Common myeloid progenitor, CD34-positive (primary cell): ENCODE measurements at regions not wholly inside any gene's neighbourhood (a gene's known extent, or its start where the extent isn't known, plus 50 kb on each side); places are given as distances from the start of the nearest gene placed in this dataset.
"Not testable (repeated sequence)": the region's sequence is repeated elsewhere in the genome, so short reads cannot be mapped to it uniquely, and the experiment has no call there.

Source experiments
- CTCF ChIA-PET: fragments of 350-600 bp; sonication (Branson Sonifier 250); formaldehyde crosslinking; loops from one replicate; lab custom pipeline; 2021; ENCODE audit warnings: antibody characterized with exemption; lab: Charles Lee
- POLR2A ChIA-PET: fragments of 350-600 bp; sonication (Branson Sonifier 250); formaldehyde crosslinking; loops from one replicate; lab custom pipeline; 2021; ENCODE audit warnings: antibody characterized with exemption; lab: Charles Lee
- DNase-seq, 3 donors: peaks; one replicate each; pipeline versions ENCODE4 v3.0.0 to v3.0.0-alpha.2; 2013
- H3K27ac ChIP-seq, 2 experiments: 1 replicate in 1 of 2; 2 replicates in 1 of 2; pipeline ENCODE4 v1.7.0; 2013; ENCODE audit warnings: inconsistent platforms in 2 of 2, low read length in 2 of 2, mild to moderate bottlenecking in 2 of 2, low read depth in 1 of 2, moderate library complexity in 1 of 2; ENCODE audit not compliant: severe bottlenecking in 2 of 2, insufficient read depth in 1 of 2, poor library complexity in 1 of 2
- H3K27me3 ChIP-seq, 5 experiments: replicated peaks in 2 of 5; 1 replicate in 3 of 5; 2 replicates in 2 of 5; pipeline versions ENCODE4 v1.6.1 to v1.7.0; 2013; ENCODE audit warnings: low read length in 4 of 5, mild to moderate bottlenecking in 2 of 5, moderate library complexity in 2 of 5, inconsistent platforms in 1 of 5; ENCODE audit not compliant: insufficient read depth in 5 of 5, control insufficient read depth in 4 of 5
- H3K36me3 ChIP-seq, 4 experiments: 1 replicate in 2 of 4; 2 replicates in 2 of 4; pipeline versions ENCODE4 v1.6.1 to v1.7.0; 2013; ENCODE audit warnings: low read length in 3 of 4, control low read depth in 1 of 4, mild to moderate bottlenecking in 1 of 4; ENCODE audit not compliant: control insufficient read depth in 4 of 4, insufficient read depth in 4 of 4
- H3K4me1 ChIP-seq, 4 experiments: 1 replicate in 3 of 4; 2 replicates in 1 of 4; pipeline versions ENCODE4 v1.6.1 to v1.7.1; 2013; ENCODE audit warnings: low read length in 3 of 4, mild to moderate bottlenecking in 3 of 4, control low read depth in 1 of 4, inconsistent platforms in 1 of 4, moderate library complexity in 1 of 4; ENCODE audit not compliant: control insufficient read depth in 4 of 4, insufficient read depth in 4 of 4; ENCODE audit errors: control extremely low read depth in 1 of 4
- H3K4me3 ChIP-seq, 7 experiments: 1 replicate in 4 of 7; 2 replicates in 3 of 7; pipeline versions ENCODE4 v1.5.1 to v1.7.0; 2013; ENCODE audit warnings: mild to moderate bottlenecking in 7 of 7, low read length in 6 of 7, moderate library complexity in 6 of 7, inconsistent platforms in 2 of 7, low read depth in 2 of 7, control low read depth in 1 of 7; ENCODE audit not compliant: insufficient read depth in 4 of 7, control insufficient read depth in 1 of 7; ENCODE audit errors: extremely low read depth in 1 of 7
- H3K9me3 ChIP-seq, 5 experiments: 1 replicate in 4 of 5; 2 replicates in 1 of 5; pipeline versions ENCODE4 v1.6.1 to v1.7.1; 2013; ENCODE audit warnings: low read length in 4 of 5, mild to moderate bottlenecking in 2 of 5, inconsistent platforms in 1 of 5, low read depth in 1 of 5, moderate library complexity in 1 of 5; ENCODE audit not compliant: control insufficient read depth in 4 of 5, insufficient read depth in 2 of 5; ENCODE audit errors: control extremely low read depth in 1 of 5
- WGBS: methylation state at CpG from one replicate; pipeline ENCODE4 v1.1.5; 2013; ENCODE audit not compliant: insufficient coverage; 5-methylcytosine and 5-hydroxymethylcytosine counted together

- DNase-seq = no peak
- WGBS = no CpG with 5 or more reads among the region's 2 CpGs
- H3K4me1 ChIP-seq = no peaks in the 10 kb centered on the region
- no peaks in the 10 kb centered on the region for H3K27me3 ChIP-seq
- CTCF ChIA-PET = no interaction called here
- no peak overlapping the region for H3K4me3 ChIP-seq
- H3K27ac ChIP-seq = no peak overlapping the region
- H3K36me3 ChIP-seq = no peaks in the 10 kb centered on the region
- H3K9me3 ChIP-seq = no peaks in the 10 kb centered on the region
- POLR2A ChIA-PET = no interaction called here
Observed at GRCh38 chrY:7996726-7997125, 1085.2 kb upstream of the AMELY start.

- WGBS = no CpG with 5 or more reads among the region's 2 CpGs
- DNase-seq, CTCF ChIA-PET, H3K36me3 ChIP-seq, H3K27ac ChIP-seq, H3K4me3 ChIP-seq, H3K4me1 ChIP-seq, H3K9me3 ChIP-seq, H3K27me3 ChIP-seq, POLR2A ChIA-PET: not testable (repeated sequence)
Observed at GRCh38 chrY:7994781-7995180, 1083.2 kb upstream of the AMELY start.

- no peak for DNase-seq
- WGBS = no CpG with 5 or more reads among the region's 1 CpG
- no peak overlapping the region for H3K4me3 ChIP-seq
- CTCF ChIA-PET = no interaction called here
- H3K27me3 ChIP-seq = no peaks in the 10 kb centered on the region
- no peaks in the 10 kb centered on the region for H3K4me1 ChIP-seq
- POLR2A ChIA-PET = no interaction called here
- no peaks in the 10 kb centered on the region for H3K36me3 ChIP-seq
- H3K27ac ChIP-seq = no peak overlapping the region
- H3K9me3 ChIP-seq = no peaks in the 10 kb centered on the region
Observed at GRCh38 chrY:7979770-7980169, 1068.2 kb upstream of the AMELY start.

DNA sequence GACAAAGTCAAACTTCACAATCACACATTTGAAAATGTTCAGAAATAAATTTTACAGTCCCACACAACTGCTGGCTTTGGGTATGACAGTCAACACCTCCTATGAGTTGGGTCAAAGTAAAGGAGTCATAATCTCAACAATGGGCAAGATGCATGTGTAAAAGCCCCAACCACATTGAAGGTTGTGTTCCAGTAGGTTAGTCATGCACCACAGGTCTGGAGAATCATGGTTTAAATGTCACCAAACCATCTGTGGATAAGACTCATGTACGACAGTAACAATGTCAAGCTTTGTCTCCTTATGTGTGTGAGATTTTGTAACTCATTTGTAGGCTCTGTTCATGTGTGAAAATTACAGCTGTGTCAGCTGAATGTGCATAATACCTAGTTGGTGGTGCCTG is 1065.7 kb upstream of the AMELY start:
- no peak for DNase-seq
- H3K9me3 ChIP-seq = no peaks in the 10 kb centered on the region
- CTCF ChIA-PET = no interaction called here
- no peak overlapping the region for H3K27ac ChIP-seq
- no CpG with 5 or more reads among the region's 1 CpG for WGBS
- H3K4me1 ChIP-seq = no peaks in the 10 kb centered on the region
- H3K27me3 ChIP-seq = no peaks in the 10 kb centered on the region
- POLR2A ChIA-PET = no interaction called here
- no peak overlapping the region for H3K4me3 ChIP-seq
- H3K36me3 ChIP-seq = no peaks in the 10 kb centered on the region

GRCh38 chrY:7968293-7968692 is 1056.7 kb upstream of the AMELY start:
- H3K9me3 ChIP-seq = no peaks in the 10 kb centered on the region

DNA sequence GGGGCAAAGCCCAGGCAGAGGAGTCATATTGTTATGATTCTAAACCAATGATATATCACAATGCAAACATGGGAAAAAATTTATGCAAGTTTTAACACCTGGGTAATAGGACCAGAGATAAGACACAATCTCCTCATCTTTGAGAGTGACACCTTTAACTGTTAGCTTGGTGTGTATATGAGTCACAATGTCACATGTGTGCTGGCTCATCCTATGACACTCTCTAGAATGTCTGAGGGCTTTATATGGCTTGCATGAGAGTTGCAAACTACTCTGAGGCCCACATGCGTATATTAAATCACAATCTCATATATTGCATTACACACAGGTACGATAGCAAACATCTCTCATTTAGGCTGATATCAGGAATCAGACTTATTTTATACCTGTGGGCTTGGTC is 1055.4 kb upstream of the AMELY start:
- ChIA-PET POLR2A (no interaction called here), CTCF (no interaction called here)
- no peaks in the 10 kb centered on the region for H3K4me1 ChIP-seq
- no CpG with 5 or more reads among the region's 2 CpGs for WGBS
- H3K36me3 ChIP-seq = no peaks in the 10 kb centered on the region
- H3K4me3 ChIP-seq = no peak overlapping the region
- no peaks in the 10 kb centered on the region for H3K27me3 ChIP-seq
- no peak overlapping the region for H3K27ac ChIP-seq
- DNase-seq = no peak
- no peaks in the 10 kb centered on the region for H3K9me3 ChIP-seq

More at GRCh38 chrY:7968293-7968692, 1056.7 kb upstream of the AMELY start:
- DNase-seq = no peak
- no CpG with 5 or more reads among the region's 2 CpGs for WGBS
- Histone ChIP-seq H3K4me3 (no peak overlapping the region), H3K36me3 (no peaks in the 10 kb centered on the region), H3K27ac (no peak overlapping the region), H3K27me3 (no peaks in the 10 kb centered on the region), H3K4me1 (no peaks in the 10 kb centered on the region)
- ChIA-PET CTCF (no interaction called here), POLR2A (no interaction called here)

GRCh38 chrY:7963393-7963792 is 1051.8 kb upstream of the AMELY start:
- H3K4me3 ChIP-seq = no peak overlapping the region
- WGBS = no CpG with 5 or more reads among the region's 3 CpGs
- no peaks in the 10 kb centered on the region for H3K27me3 ChIP-seq
- no peak overlapping the region for H3K27ac ChIP-seq
- CTCF ChIA-PET = no interaction called here
- H3K4me1 ChIP-seq = no peaks in the 10 kb centered on the region
- no peaks in the 10 kb centered on the region for H3K36me3 ChIP-seq
- H3K9me3 ChIP-seq = no peaks in the 10 kb centered on the region
- no peak for DNase-seq
- POLR2A ChIA-PET = no interaction called here
